CD14-positive monocyte (primary cell): ENCODE measurements at regions not wholly inside any gene's neighbourhood (a gene's known extent, or its start where the extent isn't known, plus 50 kb on each side); places are given as distances from the start of the nearest gene placed in this dataset.

Experiments used
- DNase-seq, 3 donors: peaks; one replicate each; pipeline ENCODE4 v3.0.0-alpha.2; 2011 to 2022
- H2AFZ ChIP-seq: 2 replicates; pipeline ENCODE4 v1.6.0; 2012; ENCODE audit warnings: mild to moderate bottlenecking, low read depth, low read length, inconsistent platforms; ENCODE audit not compliant: insufficient read depth, poor library complexity, severe bottlenecking
- H3K27ac ChIP-seq, 2 donors: 1 replicate in 1 of 2; 2 replicates in 1 of 2; pipeline ENCODE4 v1.5.1; 2012 to 2013; ENCODE audit warnings: low read length in 2 of 2, control low read depth in 1 of 2, inconsistent platforms in 1 of 2, low read depth in 1 of 2, mild to moderate bottlenecking in 1 of 2
- H3K27me3 ChIP-seq, 2 donors: one replicate each; pipeline versions ENCODE4 v1.6.0 to v1.6.1; 2011 to 2013; ENCODE audit warnings: low read length in 2 of 2; ENCODE audit not compliant: control insufficient read depth in 2 of 2, insufficient read depth in 2 of 2
- H3K36me3 ChIP-seq, 2 donors: replicated peaks in 1 of 2; 1 replicate in 1 of 2; 2 replicates in 1 of 2; pipeline versions ENCODE4 v1.5.1 to v1.6.1; 2012 to 2013; ENCODE audit warnings: low read length in 2 of 2, control low read depth in 1 of 2, inconsistent platforms in 1 of 2, mild to moderate bottlenecking in 1 of 2; ENCODE audit not compliant: insufficient read depth in 2 of 2, control insufficient read depth in 1 of 2
- H3K4me1 ChIP-seq, 2 donors: 1 replicate in 1 of 2; 2 replicates in 1 of 2; pipeline versions ENCODE4 v1.5.1 to v1.6.1; 2012 to 2013; ENCODE audit warnings: low read length in 2 of 2, control low read depth in 1 of 2, inconsistent platforms in 1 of 2, mild to moderate bottlenecking in 1 of 2, moderate library complexity in 1 of 2; ENCODE audit not compliant: insufficient read depth in 2 of 2, control insufficient read depth in 1 of 2
- H3K4me2 ChIP-seq: replicated peaks from 2 replicates; pipeline ENCODE3; 2012; ENCODE audit warnings: low read length, moderate library complexity, mild to moderate bottlenecking; ENCODE audit not compliant: poor library complexity, severe bottlenecking; ENCODE audit errors: extremely low read depth
- H3K4me3 ChIP-seq, 3 experiments: fragments of 200-600 bp in 1 of 3; sonication (generic) in 1 of 3; replicated peaks in 1 of 3; 1 replicate in 2 of 3; 2 replicates in 1 of 3; pipeline ENCODE4 v1.5.1; 2011 to 2013; ENCODE audit warnings: low read length in 3 of 3, mild to moderate bottlenecking in 3 of 3, control low read depth in 2 of 3, low read depth in 2 of 3, inconsistent platforms in 1 of 3, moderate library complexity in 1 of 3
- H3K79me2 ChIP-seq: 2 replicates; pipeline ENCODE4 v1.6.0; 2012; ENCODE audit warnings: mild to moderate bottlenecking, control low read depth, inconsistent platforms, low read length, moderate library complexity; ENCODE audit not compliant: insufficient read depth
- H3K9ac ChIP-seq: 2 replicates; pipeline ENCODE4 v1.6.0; 2017; ENCODE audit warnings: low read length, mild to moderate bottlenecking; ENCODE audit not compliant: insufficient read depth, poor library complexity, severe bottlenecking
- H3K9me3 ChIP-seq, 2 donors: replicated peaks in 1 of 2; 1 replicate in 1 of 2; 2 replicates in 1 of 2; pipeline versions ENCODE4 v1.5.1 to v1.6.1; 2012 to 2013; ENCODE audit warnings: low read length in 2 of 2, control low read depth in 1 of 2; ENCODE audit not compliant: control insufficient read depth in 1 of 2, insufficient read depth in 1 of 2
- H4K20me1 ChIP-seq: 2 replicates; pipeline ENCODE4 v1.6.0; 2012; ENCODE audit warnings: mild to moderate bottlenecking, low read length, control low read depth, moderate library complexity; ENCODE audit not compliant: insufficient read depth
- H3K27ac Mint-ChIP-seq, 7 donors: one replicate each; pipeline ENCODE4 v1.8.0; 2020; ENCODE audit warnings: mild to moderate bottlenecking in 7 of 7, mixed read lengths in 7 of 7, moderate library complexity in 6 of 7, inconsistent platforms in 2 of 7
- H3K27me3 Mint-ChIP-seq, 3 donors: one replicate each; pipeline ENCODE4 v1.8.0; 2021 to 2022; ENCODE audit warnings: low read depth in 3 of 3, mild to moderate bottlenecking in 3 of 3, mixed read lengths in 3 of 3, moderate library complexity in 3 of 3, inconsistent platforms in 1 of 3
- H3K36me3 Mint-ChIP-seq, 2 donors: one replicate each; pipeline ENCODE4 v1.8.0; 2020; ENCODE audit warnings: mixed read lengths in 2 of 2, inconsistent platforms in 1 of 2, mild to moderate bottlenecking in 1 of 2
- H3K4me1 Mint-ChIP-seq: one replicate; pipeline ENCODE4 v1.8.0; 2020; ENCODE audit warnings: mild to moderate bottlenecking, mixed read lengths
- H3K4me3 Mint-ChIP-seq, 2 donors: one replicate each; pipeline ENCODE4 v1.8.0; 2020; ENCODE audit warnings: mild to moderate bottlenecking in 2 of 2, mixed read lengths in 2 of 2, moderate library complexity in 1 of 2
- H3K9me3 Mint-ChIP-seq, 7 donors: one replicate each; pipeline ENCODE4 v1.8.0; 2020 to 2022; ENCODE audit warnings: mixed read lengths in 7 of 7, mild to moderate bottlenecking in 6 of 7, moderate library complexity in 6 of 7, inconsistent platforms in 2 of 7
- CTCF ChIP-seq: fragments of 200-600 bp; IDR thresholded peaks from one replicate; pipeline ENCODE4 v1.8.0; 2022; ENCODE audit warnings: antibody characterized with exemption, mild to moderate bottlenecking
- WGBS: methylation state at CpG from one replicate; pipeline ENCODE4 v1.1.5; 2013; ENCODE audit warnings: missing lambda C conversion rate; ENCODE audit not compliant: insufficient coverage; 5-methylcytosine and 5-hydroxymethylcytosine counted together
- intact Hi-C, 2 donors: fragments of 100-400 bp; cut with micrococcal nuclease; formaldehyde crosslinking; loops; one replicate each; pipeline versions ENCODE4 v1.15.0 to v1.15.1; 2023

GRCh38 chr1:69278923-69279322, 288.8 kb upstream of the LRRC7 start:
- Histone ChIP-seq H3K79me2 (no peaks in the 10 kb centered on the region), H3K27me3 (no peaks in the 10 kb centered on the region), H3K4me2 (no peak overlapping the region), H3K36me3 (no peaks in the 10 kb centered on the region), H3K9me3 (no peaks in the 10 kb centered on the region), H3K9ac (no peak overlapping the region), H3K27ac (no peak overlapping the region), H2AFZ (no peak overlapping the region), H3K4me1 (no peaks in the 10 kb centered on the region), H3K4me3 (no peak overlapping the region), H4K20me1 (no peaks in the 10 kb centered on the region)
- Mint-ChIP-seq H3K36me3 (no peaks in the 10 kb centered on the region), H3K4me3 (no peak overlapping the region), H3K9me3 (peaks cover 0 to 8% (median 1%) of the 10 kb centered on the region in 7 donors), H3K4me1 (no peaks in the 10 kb centered on the region), H3K27me3 (no peaks in the 10 kb centered on the region), H3K27ac (no peak overlapping the region)
- DNase-seq, result no peak
- no peak for TF ChIP-seq CTCF
- intact Hi-C loops, result no loop called here
- 86% methylated on average over 1 of the region's 2 CpGs for WGBS

- no CpG with 5 or more reads among the region's 1 CpG for WGBS
- no peaks in the 10 kb centered on the region for H3K4me1 Mint-ChIP-seq
- H2AFZ ChIP-seq, result no peak overlapping the region
Observed at GRCh38 chr1:69283516-69283915, 284.2 kb upstream of the LRRC7 start.

More at GRCh38 chr1:69283516-69283915, 284.2 kb upstream of the LRRC7 start:
- Histone ChIP-seq H3K4me3 (no peak overlapping the region), H3K4me1 (no peaks in the 10 kb centered on the region), H4K20me1 (no peaks in the 10 kb centered on the region), H3K4me2 (no peak overlapping the region), H3K27ac (no peak overlapping the region), H3K9me3 (no peaks in the 10 kb centered on the region), H3K27me3 (no peaks in the 10 kb centered on the region), H3K36me3 (no peaks in the 10 kb centered on the region), H3K9ac (no peak overlapping the region), H3K79me2 (no peaks in the 10 kb centered on the region)
- no peak overlapping the region for H3K27ac Mint-ChIP-seq
- no peak for DNase-seq
- intact Hi-C loops, result no loop called here
- TF ChIP-seq CTCF, result no peak
- peaks cover 0 to 4% (median 0%) of the 10 kb centered on the region in 7 donors for H3K9me3 Mint-ChIP-seq
- no peaks in the 10 kb centered on the region for H3K27me3 Mint-ChIP-seq
- H3K36me3 Mint-ChIP-seq, result no peaks in the 10 kb centered on the region
- no peak overlapping the region for H3K4me3 Mint-ChIP-seq
